ENCODE measurements at regions not wholly inside any gene's neighbourhood (a gene's known extent, or its start where the extent isn't known, plus 50 kb on each side); places are given as distances from the start of the nearest gene placed in this dataset.

DNA sequence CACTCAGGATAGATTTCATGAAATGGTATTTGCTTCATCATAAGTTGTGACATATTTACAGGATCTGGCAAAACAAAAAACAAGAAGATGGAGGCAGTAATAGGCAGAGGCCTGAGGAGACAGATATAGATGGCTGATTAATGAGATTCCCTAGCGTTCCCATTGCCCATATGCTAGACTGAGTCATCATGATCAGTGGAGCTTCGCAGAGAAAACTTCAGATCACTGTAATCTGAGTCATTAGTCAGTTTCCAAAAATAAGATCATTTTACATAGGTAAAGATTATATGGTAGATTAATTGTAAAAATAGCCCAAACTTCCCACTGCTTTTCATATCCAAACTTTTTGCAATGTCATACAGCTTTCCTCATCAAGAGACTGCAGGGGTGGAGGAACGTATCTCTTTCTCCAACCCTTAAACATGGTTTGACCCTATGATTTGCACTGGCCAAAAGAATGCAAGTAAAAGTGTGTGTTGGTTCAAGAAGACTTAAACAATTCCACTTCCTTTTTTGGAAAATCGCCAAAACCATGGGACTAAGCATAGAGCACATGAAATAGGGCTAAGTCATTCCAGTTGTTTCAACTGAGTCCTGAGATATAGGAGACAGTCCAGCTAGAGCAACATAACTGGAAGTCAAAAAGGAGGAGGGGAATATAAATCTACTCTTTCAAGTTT lies 626.0 kb downstream of the RNF144B start:
- Histone ChIP-seq H3K36me3 (no peaks in the 10 kb centered on the region), H3K4me3 (no peak overlapping the region), H3K27ac (no peak overlapping the region), H3K9me3 (no peaks in the 10 kb centered on the region), H3K27me3 (no peaks in the 10 kb centered on the region), H3K4me1 (no peaks in the 10 kb centered on the region)
- intact Hi-C loops (cut with DNase I), result no loop called here
- no peak for DNase-seq
- WGBS, 2 donors, result 79 to 84% methylated on average over 4 of the region's 4 CpGs
- TF ChIP-seq, protein P1, sequence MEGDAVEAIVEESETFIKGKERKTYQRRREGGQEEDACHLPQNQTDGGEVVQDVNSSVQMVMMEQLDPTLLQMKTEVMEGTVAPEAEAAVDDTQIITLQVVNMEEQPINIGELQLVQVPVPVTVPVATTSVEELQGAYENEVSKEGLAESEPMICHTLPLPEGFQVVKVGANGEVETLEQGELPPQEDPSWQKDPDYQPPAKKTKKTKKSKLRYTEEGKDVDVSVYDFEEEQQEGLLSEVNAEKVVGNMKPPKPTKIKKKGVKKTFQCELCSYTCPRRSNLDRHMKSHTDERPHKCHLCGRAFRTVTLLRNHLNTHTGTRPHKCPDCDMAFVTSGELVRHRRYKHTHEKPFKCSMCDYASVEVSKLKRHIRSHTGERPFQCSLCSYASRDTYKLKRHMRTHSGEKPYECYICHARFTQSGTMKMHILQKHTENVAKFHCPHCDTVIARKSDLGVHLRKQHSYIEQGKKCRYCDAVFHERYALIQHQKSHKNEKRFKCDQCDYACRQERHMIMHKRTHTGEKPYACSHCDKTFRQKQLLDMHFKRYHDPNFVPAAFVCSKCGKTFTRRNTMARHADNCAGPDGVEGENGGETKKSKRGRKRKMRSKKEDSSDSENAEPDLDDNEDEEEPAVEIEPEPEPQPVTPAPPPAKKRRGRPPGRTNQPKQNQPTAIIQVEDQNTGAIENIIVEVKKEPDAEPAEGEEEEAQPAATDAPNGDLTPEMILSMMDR (IDR thresholded peaks at IDR 0.05), result no peak
- TF ChIP-seq POLR2A (IDR thresholded peaks at IDR 0.05) (no peak), EP300 (IDR thresholded peaks at IDR 0.05) (no peak), POLR2AphosphoS5 (IDR thresholded peaks at IDR 0.05) (no peak)

GRCh38 chr6:19024737-19025136 lies 637.6 kb downstream of the RNF144B start:
- no peaks in the 10 kb centered on the region for H3K27me3 ChIP-seq
- H3K4me3 ChIP-seq, result no peak overlapping the region
- TF ChIP-seq, protein P1 (IDR thresholded peaks at IDR 0.05), result peak in 2 of 4 experiments; percentile 21 to 29
- no peak for TF ChIP-seq POLR2AphosphoS5 (IDR thresholded peaks at IDR 0.05)
- intact Hi-C loops (cut with DNase I), result loop anchor here (10.0 kb wide), 1 partner anchor 830 kb away; no protein-coding TSS in a partner anchor
- DNase-seq, result no peak
- no peaks in the 10 kb centered on the region for H3K9me3 ChIP-seq
- H3K27ac ChIP-seq, result no peak overlapping the region
- H3K36me3 ChIP-seq, result no peaks in the 10 kb centered on the region
- 11 to 31% methylated on average over 4 of the region's 4 CpGs for WGBS, 2 donors
- no peaks in the 10 kb centered on the region for H3K4me1 ChIP-seq

DNA sequence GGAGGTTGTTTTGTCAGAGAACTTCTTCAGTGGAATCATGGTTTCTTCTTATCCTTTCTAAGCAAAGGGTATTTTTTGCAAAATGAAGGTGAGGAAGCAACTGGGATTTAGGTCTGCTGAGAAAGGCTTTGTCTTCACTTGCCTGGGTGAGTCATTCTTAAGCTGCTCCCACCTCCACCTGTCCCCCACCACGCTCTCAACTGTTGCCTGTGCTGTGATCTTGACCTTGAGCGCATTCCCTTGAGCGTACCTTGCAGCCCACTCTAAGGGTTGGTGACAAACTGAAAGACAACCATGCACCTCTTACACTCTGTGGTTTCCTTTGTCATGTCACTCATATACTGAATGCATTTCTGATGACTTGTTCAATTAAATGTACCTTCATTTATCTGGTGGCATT lies 641.1 kb downstream of the RNF144B start:
- no peak for DNase-seq
- intact Hi-C loops (cut with DNase I), result loop anchor here (10.0 kb wide), 1 partner anchor 827 kb away; no protein-coding TSS in a partner anchor
- WGBS, 2 donors, result 74% methylated on average over 3 of the region's 3 CpGs

DNA sequence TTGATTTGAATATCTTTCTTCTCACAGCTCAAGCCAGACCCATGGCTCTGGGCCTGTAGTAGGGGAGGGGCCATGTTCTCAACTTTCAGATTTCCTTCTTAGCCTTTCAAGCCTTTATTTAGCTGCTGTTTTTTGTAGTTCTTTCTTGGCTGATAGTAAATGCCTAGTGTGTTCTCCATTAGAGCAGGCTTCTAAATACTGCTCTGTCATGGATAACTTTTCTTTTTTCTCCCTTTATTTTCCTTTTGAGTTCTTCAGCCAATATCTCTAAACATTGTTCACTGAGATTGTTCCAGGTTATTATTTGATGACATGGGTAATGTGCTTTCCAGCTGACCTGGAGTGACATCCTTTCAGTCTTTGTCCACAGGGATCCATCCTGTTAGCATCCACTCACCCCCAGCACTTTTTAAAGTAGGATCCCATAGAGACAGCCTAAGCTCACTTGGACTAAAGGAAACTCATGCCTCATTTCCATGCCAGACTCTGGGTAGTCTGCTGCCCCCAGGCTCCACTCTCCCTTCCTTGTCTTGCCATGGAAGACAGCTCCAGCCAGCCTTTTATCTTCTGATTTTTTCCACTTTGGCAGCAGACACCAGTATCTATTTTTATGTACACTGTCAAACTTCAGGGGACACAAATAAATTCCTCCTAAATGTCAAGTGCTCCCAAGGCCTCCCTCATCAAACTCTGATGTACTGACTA lies 645.6 kb downstream of the RNF144B start:
- Histone ChIP-seq H3K4me3 (no peak overlapping the region), H3K9me3 (no peaks in the 10 kb centered on the region), H3K36me3 (no peaks in the 10 kb centered on the region), H3K27me3 (no peaks in the 10 kb centered on the region), H3K27ac (peak overlapping the region in 1 of 4 donors; percentile 53), H3K4me1 (peaks cover 0 to 18% (median 11%) of the 10 kb centered on the region in 4 donors)
- intact Hi-C loops (cut with DNase I), result no loop called here
- DNase-seq, result no peak
- TF ChIP-seq EP300 (IDR thresholded peaks at IDR 0.05), result no peak
- TF ChIP-seq, protein P1 (IDR thresholded peaks at IDR 0.05), result no peak
- TF ChIP-seq POLR2A (IDR thresholded peaks at IDR 0.05), result no peak
- TF ChIP-seq POLR2AphosphoS5 (IDR thresholded peaks at IDR 0.05), result no peak

More for the DNA sequence above, 641.1 kb downstream of the RNF144B start:
- peaks cover 0 to 10% (median 7%) of the 10 kb centered on the region in 4 donors for H3K4me1 ChIP-seq
- no peaks in the 10 kb centered on the region for H3K36me3 ChIP-seq
- TF ChIP-seq POLR2A (IDR thresholded peaks at IDR 0.05) (no peak), EP300 (IDR thresholded peaks at IDR 0.05) (no peak), POLR2AphosphoS5 (IDR thresholded peaks at IDR 0.05) (no peak)
- TF ChIP-seq, protein P1 (IDR thresholded peaks at IDR 0.05), result no peak
- H3K4me3 ChIP-seq, result no peak overlapping the region
- H3K27ac ChIP-seq, result no peak overlapping the region
- no peaks in the 10 kb centered on the region for H3K27me3 ChIP-seq
- H3K9me3 ChIP-seq, result no peaks in the 10 kb centered on the region

All from sigmoid colon (tissue), 6 donors.